Lower leg skin (tissue), 4 donors: ENCODE measurements at regions not wholly inside any gene's neighbourhood (a gene's known extent, or its start where the extent isn't known, plus 50 kb on each side); places are given as distances from the start of the nearest gene placed in this dataset.

Experiments used
- DNase-seq, 2 donors: peaks; one replicate each; pipeline ENCODE4 v3.0.0-alpha.2; 2019; ENCODE audit warnings: low spot score in 2 of 2
- H3K4me3 ChIP-seq: fragments of 200-600 bp; sonication (generic); 2 replicates; pipeline ENCODE4 v1.5.1; 2017; ENCODE audit warnings: mild to moderate bottlenecking, low read depth; ENCODE audit not compliant: poor library complexity, severe bottlenecking
- POLR2A ChIP-seq, 2 donors: fragments of 450-650 bp; IDR thresholded peaks; one replicate each; pipeline ENCODE4 v1.6.1; 2016 to 2017; ENCODE audit warnings: antibody characterized with exemption in 2 of 2, mild to moderate bottlenecking in 1 of 2, moderate library complexity in 1 of 2
- WGBS, 2 donors: methylation state at CpG; one replicate each; pipeline ENCODE4 v1.1.5; 2018; 5-methylcytosine and 5-hydroxymethylcytosine counted together
- intact Hi-C: fragments of 100-400 bp; cut with DNase I; formaldehyde crosslinking; loops from one replicate; pipeline ENCODE4 v1.15.0; 2023; ENCODE audit warnings: low total_unique reads
- TF ChIP-seq, protein P1 (sequence below), 3 donors: fragments of 450-650 bp; IDR thresholded peaks; one replicate each; pipeline ENCODE4 v1.5.1; 2016; ENCODE audit warnings: antibody characterized with exemption in 3 of 3, mild to moderate bottlenecking in 3 of 3, moderate library complexity in 2 of 3

DNA sequence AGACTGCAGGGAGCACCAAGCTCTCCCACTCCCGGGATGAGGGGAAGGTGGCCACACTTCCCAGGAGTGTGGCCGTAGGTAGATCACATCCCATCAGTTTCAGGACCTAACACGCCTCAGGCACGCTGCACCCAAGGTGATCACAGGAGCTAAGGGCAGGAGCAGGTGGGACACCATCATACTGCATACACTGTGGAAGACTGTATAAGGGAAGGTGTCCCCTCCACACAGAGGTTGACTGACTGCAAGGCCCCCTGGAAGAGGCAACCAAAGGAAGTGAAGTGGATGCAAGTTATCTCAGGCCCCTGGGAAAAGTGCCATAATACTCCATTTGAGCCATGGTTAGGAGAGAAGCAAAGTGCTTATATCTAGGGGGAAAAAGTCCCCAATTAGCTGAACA, 351.9 kb upstream of the SMIM21 start:
- no peak for TF ChIP-seq POLR2A (IDR thresholded peaks at IDR 0.05)
- TF ChIP-seq, protein P1, sequence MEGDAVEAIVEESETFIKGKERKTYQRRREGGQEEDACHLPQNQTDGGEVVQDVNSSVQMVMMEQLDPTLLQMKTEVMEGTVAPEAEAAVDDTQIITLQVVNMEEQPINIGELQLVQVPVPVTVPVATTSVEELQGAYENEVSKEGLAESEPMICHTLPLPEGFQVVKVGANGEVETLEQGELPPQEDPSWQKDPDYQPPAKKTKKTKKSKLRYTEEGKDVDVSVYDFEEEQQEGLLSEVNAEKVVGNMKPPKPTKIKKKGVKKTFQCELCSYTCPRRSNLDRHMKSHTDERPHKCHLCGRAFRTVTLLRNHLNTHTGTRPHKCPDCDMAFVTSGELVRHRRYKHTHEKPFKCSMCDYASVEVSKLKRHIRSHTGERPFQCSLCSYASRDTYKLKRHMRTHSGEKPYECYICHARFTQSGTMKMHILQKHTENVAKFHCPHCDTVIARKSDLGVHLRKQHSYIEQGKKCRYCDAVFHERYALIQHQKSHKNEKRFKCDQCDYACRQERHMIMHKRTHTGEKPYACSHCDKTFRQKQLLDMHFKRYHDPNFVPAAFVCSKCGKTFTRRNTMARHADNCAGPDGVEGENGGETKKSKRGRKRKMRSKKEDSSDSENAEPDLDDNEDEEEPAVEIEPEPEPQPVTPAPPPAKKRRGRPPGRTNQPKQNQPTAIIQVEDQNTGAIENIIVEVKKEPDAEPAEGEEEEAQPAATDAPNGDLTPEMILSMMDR (IDR thresholded peaks at IDR 0.05): no peak
- WGBS, 2 donors: 85% methylated on average over 4 of the region's 4 CpGs
- DNase-seq: no peak
- intact Hi-C loops: no loop called here
- H3K4me3 ChIP-seq: no peak overlapping the region

DNA sequence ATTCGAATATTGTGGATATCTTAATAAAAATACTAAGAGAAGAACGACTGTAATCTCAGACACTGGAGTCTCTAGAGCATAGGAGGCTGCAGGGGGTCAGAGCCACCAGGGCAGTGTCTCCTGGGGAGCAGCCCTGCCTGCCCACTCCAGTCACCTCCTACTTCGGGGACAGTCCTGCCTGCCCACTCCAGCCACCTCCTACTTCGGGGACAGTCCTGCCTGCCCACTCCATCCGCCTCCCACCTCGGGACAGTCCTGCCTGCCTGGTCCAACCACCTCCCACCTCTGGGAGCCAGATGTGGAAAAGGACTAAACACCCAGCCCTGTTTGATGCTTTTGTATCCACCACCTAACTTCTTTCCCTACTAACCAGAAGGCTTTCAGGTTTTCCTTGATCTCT, 350.1 kb upstream of the SMIM21 start:
- no peak for DNase-seq
- H3K4me3 ChIP-seq: no peak overlapping the region
- 70% methylated on average over 6 of the region's 6 CpGs for WGBS, 2 donors
- TF ChIP-seq, protein P1 (IDR thresholded peaks at IDR 0.05): no peak
- TF ChIP-seq POLR2A (IDR thresholded peaks at IDR 0.05): no peak
- intact Hi-C loops: no loop called here

DNA sequence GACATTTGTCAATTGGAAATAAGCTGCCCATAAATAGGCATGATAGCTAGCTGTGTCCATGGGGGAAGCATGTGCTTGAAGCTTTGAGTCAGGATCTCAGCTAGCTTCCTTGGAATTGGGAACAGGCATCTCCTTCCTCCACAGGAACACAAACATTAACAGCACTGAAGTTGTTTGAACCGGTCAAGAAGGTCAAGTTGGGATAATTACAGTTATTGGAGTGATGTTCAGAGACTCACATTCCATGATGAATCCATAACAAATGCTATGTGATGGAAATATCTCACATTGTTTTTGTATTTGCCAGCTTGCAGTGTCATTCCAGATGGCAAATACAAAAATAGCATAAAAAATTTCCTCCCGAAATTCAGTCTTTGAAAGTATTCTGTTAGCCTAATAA, 347.6 kb upstream of the SMIM21 start:
- intact Hi-C loops: no loop called here
- no peak for TF ChIP-seq POLR2A (IDR thresholded peaks at IDR 0.05)
- TF ChIP-seq, protein P1 (IDR thresholded peaks at IDR 0.05): no peak
- DNase-seq: no peak
- WGBS, 2 donors: 19 to 30% methylated on average over 2 of the region's 2 CpGs
- H3K4me3 ChIP-seq: no peak overlapping the region

GRCh38 chr18:75773618-75774017, 346.1 kb upstream of the SMIM21 start:
- intact Hi-C loops: no loop called here
- no peak for DNase-seq
- TF ChIP-seq POLR2A (IDR thresholded peaks at IDR 0.05): no peak
- TF ChIP-seq, protein P1 (IDR thresholded peaks at IDR 0.05): no peak
- 82 to 90% methylated on average over 3 of the region's 3 CpGs for WGBS, 2 donors
- no peak overlapping the region for H3K4me3 ChIP-seq

DNA sequence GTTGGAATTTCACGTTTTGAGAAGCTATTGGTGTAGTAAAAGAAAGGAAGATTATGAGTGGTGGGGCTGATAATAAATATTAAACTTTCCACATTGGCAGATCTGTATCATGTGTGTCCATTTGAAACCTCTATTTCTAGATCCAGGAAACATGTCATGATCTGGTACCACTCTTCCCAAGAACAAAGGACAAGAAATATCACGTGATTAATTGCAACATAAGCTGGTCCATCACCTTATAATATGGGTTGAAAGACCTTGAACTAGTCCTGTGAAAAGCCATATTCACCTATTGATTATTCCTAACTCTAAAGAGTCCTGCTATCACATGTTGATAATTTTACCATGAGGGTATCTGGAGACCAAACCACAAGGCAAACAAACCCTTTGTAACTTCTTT, 335.3 kb upstream of the SMIM21 start:
- no peak overlapping the region for H3K4me3 ChIP-seq
- intact Hi-C loops: no loop called here
- DNase-seq: no peak
- no peak for TF ChIP-seq POLR2A (IDR thresholded peaks at IDR 0.05)
- TF ChIP-seq, protein P1 (IDR thresholded peaks at IDR 0.05): no peak
- 82 to 86% methylated on average over 2 of the region's 2 CpGs for WGBS, 2 donors

DNA sequence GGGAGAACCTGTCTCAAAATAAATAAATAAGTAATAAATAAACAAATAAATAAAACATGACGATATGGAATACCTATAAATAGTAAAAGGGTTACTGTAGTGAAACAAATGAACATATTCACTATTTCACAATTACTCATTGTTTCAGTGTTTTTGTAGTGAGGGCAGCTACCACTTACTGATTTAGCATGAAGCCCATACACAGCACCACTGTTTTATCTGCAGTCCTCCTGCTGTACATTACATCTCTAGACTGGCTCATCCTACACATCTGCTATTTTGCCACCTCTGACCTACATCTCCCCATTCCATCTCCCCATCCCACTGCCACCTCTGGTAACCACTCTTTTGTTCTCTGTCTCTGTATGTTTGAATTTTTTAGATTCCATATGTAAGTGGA, 332.7 kb upstream of the SMIM21 start:
- TF ChIP-seq, protein P1 (IDR thresholded peaks at IDR 0.05): no peak
- no peak for TF ChIP-seq POLR2A (IDR thresholded peaks at IDR 0.05)
- no peak for DNase-seq
- intact Hi-C loops: no loop called here
- no peak overlapping the region for H3K4me3 ChIP-seq
- 56 to 64% methylated on average over 1 of the region's 1 CpG for WGBS, 2 donors
